GM13976 (cell line): ENCODE measurements at regions not wholly inside any gene's neighbourhood (a gene's known extent, or its start where the extent isn't known, plus 50 kb on each side); places are given as distances from the start of the nearest gene placed in this dataset.

Experiments
- DNase-seq: peaks from one replicate; pipeline ENCODE4 v3.0.0; 2012; ENCODE audit warnings: low spot score
- CTCF ChIP-seq: IDR thresholded peaks from 2 replicates; pipeline ENCODE4 v1.5.1; 2012; ENCODE audit warnings: borderline replicate concordance, mild to moderate bottlenecking; ENCODE audit not compliant: insufficient read depth; ENCODE audit errors: extremely low read depth, missing control alignments, control extremely low read depth
- in situ Hi-C: fragments of 300-500 bp; cut with MboI; formaldehyde crosslinking; loops from one replicate; pipeline ENCODE4 v1.12.0; 2022; ENCODE audit warnings: low sequenced_read_pairs, mixed read lengths, inconsistent platforms; ENCODE audit not compliant: unreplicated experiment

GRCh38 chr2:60355849-60356261 is 197.6 kb downstream of the BCL11A start:
- in situ Hi-C loops = no loop called here
- TF ChIP-seq CTCF = no peak
- no peak for DNase-seq

GRCh38 chr2:60354713-60355112 is 198.7 kb downstream of the BCL11A start:
- no peak for TF ChIP-seq CTCF
- no peak for DNase-seq
- in situ Hi-C loops = no loop called here

GRCh38 chr2:60353863-60354262 is 199.6 kb downstream of the BCL11A start:
- in situ Hi-C loops = no loop called here
- peak; percentile 42 for DNase-seq
- no peak for TF ChIP-seq CTCF

- in situ Hi-C loops = no loop called here
- TF ChIP-seq CTCF = no peak
- no peak for DNase-seq
These were observed 200.1 kb downstream of the BCL11A start for GRCh38 chr2:60353406-60353800.

GRCh38 chr2:60352491-60353405 is 200.7 kb downstream of the BCL11A start:
- TF ChIP-seq CTCF = no peak
- no peak for DNase-seq

GRCh38 chr2:60351802-60352201 is 201.7 kb downstream of the BCL11A start:
- DNase-seq = no peak
- in situ Hi-C loops = no loop called here
- no peak for TF ChIP-seq CTCF

More at GRCh38 chr2:60352491-60353405, 200.7 kb downstream of the BCL11A start:
- in situ Hi-C loops = no loop called here

- in situ Hi-C loops = no loop called here
- no peak for TF ChIP-seq CTCF
- DNase-seq = no peak
These were observed 202.1 kb downstream of the BCL11A start for GRCh38 chr2:60351321-60351720.
